Kasumi-1 (cell line): ENCODE measurements at regions not wholly inside any gene's neighbourhood (a gene's known extent, or its start where the extent isn't known, plus 50 kb on each side); places are given as distances from the start of the nearest gene placed in this dataset.

ENCODE experiments used
- DNase-seq, 2 experiments: peaks; one replicate each; lab custom pipeline; 2025; lab: John Stamatoyannopoulos, UW

DNA sequence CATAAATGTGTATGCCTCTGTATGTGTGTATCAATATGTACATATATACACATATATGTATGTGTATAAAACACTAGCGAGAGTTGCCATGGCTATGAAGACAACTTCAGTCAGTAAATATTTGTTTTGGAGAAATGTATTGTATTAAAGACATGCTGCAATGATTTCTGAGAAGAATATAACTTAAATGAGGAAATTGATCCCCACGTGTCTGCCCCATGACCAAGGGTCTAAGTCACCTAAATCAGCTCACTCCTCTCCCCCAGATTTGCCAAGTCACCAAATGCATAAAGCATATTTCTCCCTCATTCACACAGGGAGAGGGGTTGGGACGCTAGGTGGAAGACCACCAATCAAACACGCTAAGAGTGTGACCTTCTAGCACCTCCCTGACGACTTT is 58.3 kb upstream of the LYST start:
- DNase-seq, result no peak

DNA sequence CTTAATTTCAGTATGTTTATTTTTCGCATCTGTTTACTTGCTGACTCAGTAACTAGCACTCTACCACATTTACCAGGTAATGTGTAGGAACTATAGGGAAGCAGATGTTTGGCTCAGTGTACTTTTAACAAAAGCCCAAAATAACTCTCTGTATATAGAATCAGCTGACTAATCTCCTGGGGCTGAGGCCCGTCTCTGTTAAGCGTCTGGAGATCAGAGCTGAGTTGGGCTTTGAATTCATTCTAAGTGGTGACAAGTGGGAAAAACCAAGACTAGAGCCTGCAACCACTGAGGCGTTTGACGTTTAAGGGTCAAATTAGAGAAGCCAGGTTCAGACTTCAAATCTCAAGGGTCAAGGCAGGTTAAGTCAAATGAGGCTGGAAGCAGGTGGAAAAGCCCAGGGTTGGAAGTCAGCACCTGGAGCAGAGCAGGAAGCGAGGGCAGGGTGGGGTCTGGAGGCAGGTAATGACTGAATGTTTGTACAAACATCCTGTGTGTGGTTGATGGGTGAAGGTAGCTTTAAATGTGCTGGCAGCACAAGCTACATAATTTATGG is 56.8 kb upstream of the LYST start:
- DNase-seq, result peak; percentile 29 to 40

DNA sequence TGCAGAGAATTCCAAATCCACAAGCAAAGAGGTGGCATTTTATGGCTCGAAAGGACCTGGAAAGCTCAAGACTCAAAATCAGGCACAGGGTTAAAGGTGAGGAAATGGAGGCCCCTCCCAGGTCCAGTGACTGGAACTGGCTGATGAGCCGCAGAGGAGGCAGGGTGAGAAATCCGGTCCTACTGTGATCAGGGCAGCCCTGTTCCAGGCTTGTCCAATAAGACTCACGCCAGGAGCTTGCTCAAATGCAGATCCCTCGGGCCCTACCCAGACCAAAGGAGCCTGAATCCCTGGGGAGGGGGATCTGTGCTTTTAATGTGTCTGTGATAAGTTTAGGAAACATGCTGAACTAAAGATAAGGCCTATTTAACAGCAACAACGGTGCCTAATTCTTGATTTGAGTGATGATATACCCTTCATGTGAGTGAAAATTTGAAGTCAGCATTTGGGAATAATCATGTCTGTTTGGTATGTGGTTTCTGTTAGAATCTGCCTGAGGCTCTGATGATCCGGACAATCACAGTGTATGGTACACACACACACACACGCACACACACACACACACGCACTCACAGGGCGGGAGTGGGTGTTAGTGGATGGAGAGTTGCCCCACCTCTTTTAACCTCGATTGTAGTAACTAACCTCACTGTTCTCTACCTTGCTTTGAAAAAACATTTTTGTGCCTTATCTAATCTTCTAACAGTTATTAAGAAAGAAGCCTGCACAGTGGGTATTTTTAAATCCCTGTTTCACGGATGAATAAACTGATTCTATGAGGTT is 54.1 kb upstream of the LYST start:
- DNase-seq, result no peak

DNA sequence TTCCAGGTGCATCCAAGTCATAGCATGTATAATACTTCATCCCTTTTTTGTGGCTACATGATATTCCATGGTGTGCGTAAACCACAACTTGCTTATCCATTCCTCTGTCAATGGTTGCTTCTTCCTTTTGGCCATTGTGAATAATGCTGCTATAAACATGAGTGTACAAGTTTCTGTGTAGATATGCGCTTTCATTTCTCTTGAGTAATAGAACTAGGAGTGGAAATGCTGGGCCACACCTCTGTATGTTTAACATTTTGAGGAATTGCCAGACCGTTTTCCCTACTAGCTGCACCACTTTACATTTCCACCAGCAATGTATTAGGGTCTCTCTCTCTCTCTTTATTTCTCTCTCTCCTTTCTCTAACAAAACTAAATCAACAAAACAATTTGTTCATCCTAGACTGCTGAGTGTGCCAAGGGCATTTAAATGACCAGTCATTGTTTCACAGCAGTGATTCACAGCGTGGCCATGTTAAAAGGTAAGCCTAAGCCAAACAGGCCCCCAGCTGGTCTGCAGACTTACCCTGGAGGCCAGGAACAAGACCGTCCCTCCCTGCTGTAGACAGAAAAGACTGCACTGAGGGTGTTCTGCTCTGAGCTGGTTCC is 53.2 kb upstream of the LYST start:
- DNase-seq, result no peak

DNA sequence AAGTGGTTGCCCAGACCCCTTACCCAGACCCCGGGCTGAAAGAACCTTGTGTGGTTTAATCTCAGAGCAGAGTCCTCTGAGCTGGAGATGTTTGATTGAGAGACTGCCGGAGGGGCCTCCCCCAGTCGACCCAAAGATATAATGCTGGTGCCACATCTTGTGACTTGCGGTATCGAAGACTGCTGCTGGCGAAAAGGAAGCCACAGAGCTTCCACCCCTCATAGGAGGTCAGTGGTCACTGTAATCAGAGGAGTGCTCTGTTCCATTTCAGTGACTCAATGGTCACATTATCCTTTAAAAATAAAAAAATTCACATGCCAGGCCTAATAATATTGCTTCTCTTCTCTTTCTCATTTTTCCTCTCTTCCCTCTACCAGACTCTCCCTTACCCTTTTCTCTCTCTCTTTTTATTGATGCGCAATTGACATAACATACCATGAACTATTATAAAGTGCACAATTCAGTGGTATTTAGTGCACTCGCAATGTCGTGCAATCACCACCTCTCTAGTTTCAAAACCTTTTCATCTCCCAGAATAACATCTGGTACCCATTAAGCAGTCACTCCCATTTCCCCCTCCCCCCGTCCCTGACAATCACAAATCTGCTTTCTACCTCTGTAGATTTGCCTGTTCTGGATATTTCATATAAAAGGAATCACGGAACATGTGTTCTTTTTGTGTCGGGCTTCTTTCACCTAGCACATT is 52.6 kb upstream of the LYST start:
- DNase-seq, result no peak

DNA sequence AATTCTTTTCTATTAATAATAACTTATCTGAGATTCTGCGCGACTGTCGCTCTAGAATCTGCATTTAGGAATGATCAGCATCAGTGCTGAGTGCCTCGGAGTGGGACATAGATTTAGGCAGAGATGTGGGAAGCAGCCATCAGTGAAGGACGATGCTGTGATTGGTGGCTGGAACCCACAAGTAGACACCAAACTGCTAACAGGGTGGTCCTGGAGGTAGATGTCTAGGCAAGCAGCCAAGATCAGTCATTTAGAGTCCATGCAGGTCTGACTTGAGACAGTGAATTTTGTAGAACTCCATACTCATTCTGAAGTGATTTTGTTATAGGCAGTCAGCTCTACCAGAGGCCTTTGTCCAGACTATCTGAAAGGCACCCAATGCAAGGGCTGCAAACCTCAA is 51.8 kb upstream of the LYST start:
- DNase-seq, result no peak

DNA sequence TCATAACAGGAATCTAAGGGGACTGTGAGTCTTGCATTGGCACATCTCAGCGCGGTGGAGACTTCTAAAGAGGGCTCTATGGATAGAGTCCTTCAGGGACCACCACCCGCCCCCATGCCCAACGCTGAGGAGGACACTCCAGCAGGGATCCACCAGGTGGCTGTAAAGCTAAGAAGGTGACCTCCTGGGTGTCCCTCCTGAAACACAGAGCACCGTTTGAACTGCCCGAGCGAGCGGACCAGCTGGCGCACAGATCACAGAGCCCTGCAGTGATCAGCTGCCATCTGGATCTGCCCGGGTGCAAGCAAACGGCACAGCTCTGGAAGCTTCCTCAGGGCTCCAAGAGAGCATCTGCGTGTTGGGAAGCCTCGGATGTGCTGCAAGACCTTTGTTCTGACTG is 51.3 kb upstream of the LYST start:
- DNase-seq, result no peak

DNA sequence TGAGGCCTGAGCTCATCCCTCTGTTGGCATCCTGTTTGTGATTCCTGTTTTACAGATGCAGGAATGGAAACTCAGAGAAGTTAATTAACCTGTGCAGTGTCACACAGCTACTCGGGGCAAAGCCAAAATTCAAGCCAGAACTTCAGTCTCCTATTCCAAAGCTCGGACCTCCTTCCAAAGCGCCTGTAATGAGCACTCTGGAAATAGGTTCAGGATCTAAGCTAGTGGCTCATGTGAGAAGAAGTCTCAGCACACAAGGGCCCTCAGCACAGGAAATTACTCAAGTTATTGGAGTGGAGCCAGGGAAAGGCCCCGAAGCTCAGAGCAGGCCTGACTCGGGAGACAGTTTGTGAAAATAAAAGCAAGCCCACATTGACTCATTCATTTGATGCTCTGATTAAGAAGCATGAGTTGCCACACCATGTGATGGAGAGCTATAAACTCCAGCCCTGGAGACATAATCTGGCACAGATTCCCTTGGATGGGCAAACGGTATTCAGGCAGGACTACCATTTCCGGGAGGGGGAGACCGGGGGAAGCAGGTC is 50.6 kb upstream of the LYST start:
- DNase-seq, result peak; percentile 89 to 91
